ENCODE measurements at regions not wholly inside any gene's neighbourhood (a gene's known extent, or its start where the extent isn't known, plus 50 kb on each side); places are given as distances from the start of the nearest gene placed in this dataset.

DNA sequence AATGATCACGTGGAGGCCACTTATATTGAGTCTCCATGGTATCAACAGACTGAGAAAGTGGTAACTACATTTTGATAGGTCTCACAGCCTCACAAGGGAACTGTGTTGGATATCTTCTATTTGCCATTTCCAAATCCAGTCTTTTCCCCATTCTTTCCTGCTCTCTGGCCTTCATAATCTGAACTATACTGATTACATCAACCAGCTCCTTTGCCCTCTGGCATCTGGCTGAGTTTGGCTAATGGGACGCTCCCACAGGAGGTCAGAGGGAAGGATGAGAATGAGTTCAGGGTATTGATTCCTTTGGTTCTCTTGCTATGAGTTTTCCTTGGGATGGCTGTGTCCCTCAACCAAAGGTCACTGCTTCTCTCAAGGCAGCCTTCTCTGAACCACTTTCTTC, 152.6 kb downstream of the RTL9 start:
- no peak for TF ChIP-seq EZH2phosphoT487 (IDR thresholded peaks at IDR 0.05; ENCODE audit: borderline replicate concordance)
- TF ChIP-seq, protein P1, sequence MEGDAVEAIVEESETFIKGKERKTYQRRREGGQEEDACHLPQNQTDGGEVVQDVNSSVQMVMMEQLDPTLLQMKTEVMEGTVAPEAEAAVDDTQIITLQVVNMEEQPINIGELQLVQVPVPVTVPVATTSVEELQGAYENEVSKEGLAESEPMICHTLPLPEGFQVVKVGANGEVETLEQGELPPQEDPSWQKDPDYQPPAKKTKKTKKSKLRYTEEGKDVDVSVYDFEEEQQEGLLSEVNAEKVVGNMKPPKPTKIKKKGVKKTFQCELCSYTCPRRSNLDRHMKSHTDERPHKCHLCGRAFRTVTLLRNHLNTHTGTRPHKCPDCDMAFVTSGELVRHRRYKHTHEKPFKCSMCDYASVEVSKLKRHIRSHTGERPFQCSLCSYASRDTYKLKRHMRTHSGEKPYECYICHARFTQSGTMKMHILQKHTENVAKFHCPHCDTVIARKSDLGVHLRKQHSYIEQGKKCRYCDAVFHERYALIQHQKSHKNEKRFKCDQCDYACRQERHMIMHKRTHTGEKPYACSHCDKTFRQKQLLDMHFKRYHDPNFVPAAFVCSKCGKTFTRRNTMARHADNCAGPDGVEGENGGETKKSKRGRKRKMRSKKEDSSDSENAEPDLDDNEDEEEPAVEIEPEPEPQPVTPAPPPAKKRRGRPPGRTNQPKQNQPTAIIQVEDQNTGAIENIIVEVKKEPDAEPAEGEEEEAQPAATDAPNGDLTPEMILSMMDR (conservative IDR thresholded peaks at IDR 0.05; ENCODE audit: low read length), result no peak

All from Loucy (cell line).